H1 (cell line): ENCODE measurements at regions not wholly inside any gene's neighbourhood (a gene's known extent, or its start where the extent isn't known, plus 50 kb on each side); places are given as distances from the start of the nearest gene placed in this dataset.

Source experiments
- BRCA1 ChIP-seq: IDR thresholded peaks from 2 replicates; pipeline ENCODE4 v1.6.1; 2012; ENCODE audit warnings: low read depth, low read length, improper control_type of control experiment
- CHD7 ChIP-seq: fragments of 300-600 bp; sonication (generic); IDR thresholded peaks from 2 replicates; pipeline ENCODE4 v1.7.1; 2012; ENCODE audit warnings: low read length, moderate library complexity, mild to moderate bottlenecking, inconsistent platforms; ENCODE audit not compliant: insufficient replicate concordance
- PHF8 ChIP-seq: fragments of 200-600 bp; sonication (generic); conservative IDR thresholded peaks from 2 replicates; pipeline ENCODE4 v1.7.1; 2012; ENCODE audit warnings: low read depth, mild to moderate bottlenecking, inconsistent platforms, low read length, moderate library complexity

DNA sequence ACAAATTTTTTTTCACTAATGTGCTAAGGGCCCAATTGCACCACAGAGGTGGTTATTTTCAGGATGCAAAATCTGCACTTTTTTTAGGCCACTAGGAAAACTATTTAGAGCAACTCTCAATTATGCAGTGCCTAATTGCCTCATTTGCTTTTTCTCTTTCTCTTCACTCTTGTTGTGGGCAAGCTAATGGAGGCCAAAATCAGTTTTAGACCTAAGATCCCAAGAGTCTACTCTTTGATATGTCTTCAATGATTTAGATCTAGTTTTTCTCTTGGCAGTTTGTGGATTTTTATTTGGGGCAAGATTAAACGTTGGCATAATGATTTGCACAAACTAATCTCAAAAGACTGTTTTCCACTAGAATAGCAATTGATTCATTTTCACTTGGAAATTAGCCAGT, 1996.9 kb downstream of the LRRC4C start (continued):
- no peak for TF ChIP-seq CHD7
- no peak for TF ChIP-seq PHF8
- TF ChIP-seq BRCA1: no peak
